HG03442 (cell line): ENCODE measurements at regions not wholly inside any gene's neighbourhood (a gene's known extent, or its start where the extent isn't known, plus 50 kb on each side); places are given as distances from the start of the nearest gene placed in this dataset.

Source experiments
- ATAC-seq: cut with Tn5 transposase; IDR thresholded peaks from one replicate; pipeline ENCODE4 v1.9.1; 2021; ENCODE audit warnings: mild to moderate bottlenecking, moderate library complexity; ENCODE audit not compliant: unreplicated experiment

DNA sequence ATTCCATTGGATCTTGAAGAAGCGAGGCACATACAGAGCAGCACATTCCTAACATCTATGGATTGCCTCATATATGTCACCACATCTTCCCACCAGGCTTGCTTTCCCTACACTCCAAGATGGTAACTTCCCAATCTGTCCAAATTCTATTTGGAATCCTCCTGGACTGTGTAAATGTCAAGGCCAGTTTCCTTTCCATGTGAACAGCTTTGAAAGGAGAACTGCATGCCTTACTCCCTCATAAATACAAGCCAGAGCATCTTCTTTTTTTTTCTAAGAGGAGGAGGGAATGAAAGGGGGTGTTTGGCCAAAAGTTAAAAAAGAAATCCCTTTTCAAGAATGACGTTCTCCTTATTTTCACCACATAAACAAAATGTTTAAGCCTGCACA, 103.8 kb upstream of the OSR1 start:
- ATAC-seq: no peak

GRCh38 chr2:19461504-19462255, 103.3 kb upstream of the OSR1 start:
- no peak for ATAC-seq

DNA sequence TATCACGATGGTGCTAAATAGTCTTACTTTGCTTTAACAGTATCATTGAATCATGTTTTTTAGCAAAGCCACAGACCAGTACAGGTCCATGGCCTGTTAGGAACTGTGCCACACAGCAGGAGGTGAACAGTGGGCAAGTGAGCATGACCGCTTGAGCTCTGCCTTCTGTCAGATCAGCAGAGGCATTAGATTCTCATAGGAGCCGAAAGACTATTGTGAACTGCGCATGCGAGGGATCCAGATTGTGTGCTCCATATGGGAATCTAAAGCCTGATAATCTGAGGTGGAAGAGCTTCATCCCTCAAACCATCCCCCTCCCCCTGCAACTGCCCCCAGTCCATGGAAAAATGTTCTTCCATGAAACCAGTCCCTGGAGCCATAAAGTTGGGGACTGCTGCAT, 102.3 kb upstream of the OSR1 start:
- ATAC-seq: no peak

DNA sequence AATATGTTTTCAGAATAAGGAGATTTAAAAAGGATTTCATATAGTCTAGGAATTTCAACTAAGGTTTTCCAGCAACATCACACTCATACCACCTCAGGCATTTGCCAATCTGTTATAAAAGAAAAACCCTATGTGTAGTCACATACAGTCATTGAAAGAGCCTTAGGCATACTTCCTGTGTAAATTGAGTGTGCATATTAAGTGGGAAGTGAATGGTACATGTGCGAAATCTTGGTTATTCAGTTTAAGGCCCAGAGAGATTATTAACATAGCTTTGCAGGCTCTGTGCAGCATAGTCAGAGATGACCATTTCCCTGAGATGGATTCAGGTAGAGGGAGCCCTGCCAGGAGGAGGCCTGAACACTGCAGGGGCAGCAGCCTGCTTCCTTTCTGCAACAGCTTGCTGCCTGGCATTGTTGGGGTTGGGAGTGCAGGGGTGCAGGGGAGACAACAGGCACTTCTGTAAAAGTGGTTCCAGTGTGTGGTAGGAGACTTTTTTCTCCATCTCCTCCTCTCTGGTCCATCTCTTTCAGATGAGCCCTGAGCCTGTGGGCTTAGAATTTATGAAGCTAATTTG, 100.1 kb upstream of the OSR1 start:
- no peak for ATAC-seq

DNA sequence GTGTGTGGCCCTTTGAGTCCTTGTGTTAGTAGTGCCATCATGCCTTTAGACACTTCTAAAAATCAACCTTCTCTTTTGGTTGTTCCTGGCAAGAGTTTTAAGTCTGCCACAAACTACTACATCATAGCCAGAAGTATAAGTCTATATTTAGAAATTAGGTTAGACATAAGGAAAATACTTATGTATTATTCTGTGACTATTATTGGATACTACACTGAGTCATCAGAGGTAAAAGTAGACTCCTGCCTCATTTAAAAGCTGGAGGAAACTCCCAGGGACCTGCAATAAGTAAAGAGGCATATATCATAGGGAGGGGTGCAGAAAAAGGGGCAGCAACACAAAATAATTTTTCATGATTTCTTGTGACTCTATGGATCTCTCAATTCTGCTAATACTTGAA, 99.4 kb upstream of the OSR1 start:
- ATAC-seq: no peak

- ATAC-seq: no peak
Measured at GRCh38 chr2:19456705-19457309, 98.4 kb upstream of the OSR1 start.

- no peak for ATAC-seq
Measured at GRCh38 chr2:19454125-19454524, 95.7 kb upstream of the OSR1 start.

GRCh38 chr2:19442731-19443130, 84.3 kb upstream of the OSR1 start:
- no peak for ATAC-seq

GRCh38 chr2:19439081-19439480, 80.7 kb upstream of the OSR1 start:
- no peak for ATAC-seq

- no peak for ATAC-seq
Measured at GRCh38 chr2:19435815-19436214, 77.4 kb upstream of the OSR1 start.

- no peak for ATAC-seq
Measured at GRCh38 chr2:19434413-19434812, 76.0 kb upstream of the OSR1 start.

GRCh38 chr2:19426941-19427340, 68.5 kb upstream of the OSR1 start:
- no peak for ATAC-seq

GRCh38 chr2:19426144-19426543, 67.7 kb upstream of the OSR1 start:
- ATAC-seq: no peak

GRCh38 chr2:19425419-19425818, 67.0 kb upstream of the OSR1 start:
- no peak for ATAC-seq

GRCh38 chr2:19419211-19419880, 60.9 kb upstream of the OSR1 start:
- no peak for ATAC-seq

DNA sequence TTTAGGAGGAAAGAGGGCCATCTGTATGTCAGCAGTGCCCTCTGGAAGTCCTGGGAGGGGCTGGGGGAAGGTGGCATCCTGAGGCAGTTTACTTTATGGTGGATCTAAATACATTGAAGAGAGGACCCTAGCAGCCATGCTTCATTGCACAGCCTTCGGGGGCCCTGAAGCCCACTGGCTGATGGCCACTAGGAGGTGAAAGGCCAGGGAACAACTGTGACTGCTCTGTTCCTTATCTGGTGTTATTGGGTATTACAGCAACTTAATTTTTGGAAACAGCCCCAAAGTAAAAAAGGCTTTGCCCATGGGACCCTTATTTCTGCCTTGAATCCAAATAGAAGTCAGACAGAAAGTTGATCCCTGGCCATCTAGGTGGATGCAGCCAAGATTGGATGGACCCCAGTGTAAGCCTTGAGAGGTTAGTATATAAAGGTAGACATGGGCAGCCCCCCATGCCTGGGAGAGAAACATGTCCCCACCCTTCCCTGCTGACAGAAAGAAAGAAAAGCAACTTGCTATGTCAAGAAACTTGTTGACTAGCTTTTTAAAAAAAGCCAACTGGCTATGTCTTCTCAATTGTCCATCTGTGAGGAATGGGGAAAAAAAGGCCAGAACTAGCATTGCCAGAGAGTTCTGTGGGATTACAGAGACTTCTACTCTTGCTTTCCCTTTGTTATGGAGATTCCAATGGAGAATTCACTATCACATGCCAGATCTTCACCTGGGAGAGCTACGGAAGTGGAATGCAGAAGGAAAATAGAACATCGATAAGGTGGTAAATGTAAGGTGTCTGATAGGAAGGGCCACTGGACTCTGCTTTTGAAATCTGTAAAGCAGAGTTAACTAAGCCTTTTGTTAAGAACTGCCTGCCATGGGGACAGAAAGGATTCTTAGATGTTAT, 58.6 kb upstream of the OSR1 start:
- ATAC-seq: no peak

GRCh38 chr2:19416083-19416482, 57.7 kb upstream of the OSR1 start:
- no peak for ATAC-seq

GRCh38 chr2:19409046-19409445, 50.6 kb upstream of the OSR1 start:
- ATAC-seq: no peak

DNA sequence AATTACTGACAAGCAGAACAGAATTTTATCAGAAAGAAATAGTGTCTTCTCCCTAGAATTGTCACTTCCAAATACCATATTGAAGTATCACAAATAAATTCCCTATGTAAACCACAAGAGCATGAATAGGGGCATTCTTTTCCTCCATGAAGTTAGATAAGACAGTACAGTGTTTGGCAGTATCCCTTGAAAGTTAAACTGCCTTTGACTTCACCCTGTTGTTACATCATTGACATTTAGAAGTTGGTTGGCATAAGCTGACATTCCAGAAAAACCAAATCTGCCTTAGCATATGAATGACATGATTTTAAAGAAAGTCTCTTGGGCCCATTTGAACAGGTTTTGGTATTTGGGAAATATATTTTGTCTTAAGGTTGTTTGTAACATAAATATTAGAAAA, 50.2 kb upstream of the OSR1 start:
- ATAC-seq: no peak
